HG03039 (cell line): ENCODE measurements at regions not wholly inside any gene's neighbourhood (a gene's known extent, or its start where the extent isn't known, plus 50 kb on each side); places are given as distances from the start of the nearest gene placed in this dataset.
A peak's percentile ranks its signal among the peaks of the same experiment; 100 is the strongest.
"Not testable (repeated sequence)": the region's sequence is repeated elsewhere in the genome, so short reads cannot be mapped to it uniquely, and the experiment has no call there.

ENCODE experiments used
- ATAC-seq: cut with Tn5 transposase; IDR thresholded peaks from one replicate; pipeline ENCODE4 v1.9.1; 2021; ENCODE audit warnings: mild to moderate bottlenecking, moderate library complexity; ENCODE audit not compliant: unreplicated experiment

DNA sequence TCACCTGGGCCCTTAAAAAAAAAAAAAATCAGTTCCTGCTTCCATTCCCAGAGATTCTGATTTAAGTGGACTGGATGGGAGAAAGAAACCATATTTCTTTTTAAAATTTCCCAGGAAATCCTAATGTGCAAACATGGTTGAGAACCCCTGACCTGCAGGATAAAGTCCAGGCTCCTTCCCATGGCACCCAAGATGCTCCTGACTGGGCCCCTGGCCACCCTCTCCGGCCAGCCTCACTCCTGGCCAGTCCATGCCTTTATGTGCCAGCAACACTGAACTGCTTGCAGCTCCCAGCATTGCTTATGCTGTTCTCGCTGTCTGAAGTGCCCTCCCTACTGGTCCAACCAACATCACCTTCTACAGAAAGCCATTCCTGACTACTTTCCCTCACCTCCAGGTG is 93.9 kb downstream of the TEX35 start:
- no peak for ATAC-seq

- peak; percentile 49 for ATAC-seq
Measured at GRCh38 chr1:178607718-178608408, 95.0 kb downstream of the TEX35 start.

DNA sequence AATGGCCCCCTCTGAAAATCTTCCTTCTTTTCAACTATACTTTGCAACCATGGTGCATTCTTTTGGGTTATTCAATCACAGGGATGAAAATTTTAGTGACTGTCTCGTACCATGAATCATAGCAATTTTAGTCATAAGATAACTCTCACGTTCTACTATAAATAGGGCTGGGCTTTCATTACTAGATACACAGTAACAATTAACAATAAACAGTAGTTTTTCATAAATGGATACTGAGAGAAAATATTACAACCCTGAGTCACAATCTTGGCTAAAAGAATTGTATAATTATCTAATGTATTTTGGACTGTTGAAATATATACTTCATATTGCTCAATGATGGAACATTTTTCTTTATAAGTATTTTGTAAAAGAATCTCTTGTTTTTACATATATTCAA is 96.1 kb downstream of the TEX35 start:
- no peak for ATAC-seq

DNA sequence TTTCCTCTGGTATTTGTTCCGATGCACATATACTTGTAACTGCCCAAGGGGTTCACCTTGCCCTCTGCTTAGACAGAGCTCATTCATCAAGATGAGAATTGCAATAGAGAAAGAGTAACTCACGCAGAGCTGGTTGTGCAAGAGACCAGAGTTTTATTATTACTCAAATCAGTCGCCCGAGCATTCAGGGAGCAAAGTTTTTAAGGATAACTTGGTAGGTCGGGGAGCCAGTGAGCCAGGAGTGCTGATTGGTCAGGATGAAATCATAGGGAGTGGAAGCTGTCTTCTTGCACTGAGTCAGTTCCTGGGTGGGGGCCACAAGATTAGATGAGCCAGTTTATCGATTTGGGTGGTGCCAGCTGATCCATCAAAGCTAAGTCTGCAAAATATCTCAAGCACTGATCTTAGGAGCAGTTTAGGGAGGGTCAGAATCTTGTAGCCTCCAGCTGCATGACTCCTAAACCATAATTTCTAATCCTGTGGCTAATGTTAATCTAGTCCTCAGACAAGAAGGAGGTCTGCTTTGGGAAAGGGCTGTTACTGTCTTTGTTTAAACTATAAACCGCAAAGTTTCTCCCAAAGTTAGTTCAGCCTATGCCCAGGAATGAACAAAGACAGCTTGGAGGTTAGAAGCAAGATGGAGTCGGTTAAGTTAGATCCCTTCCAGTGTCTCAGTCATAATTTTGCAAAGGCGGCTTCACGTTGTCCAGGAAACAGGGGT is 97.9 kb downstream of the TEX35 start:
- not testable (repeated sequence) for ATAC-seq

GRCh38 chr1:178612261-178612660 is 99.4 kb downstream of the TEX35 start:
- ATAC-seq: no peak

DNA sequence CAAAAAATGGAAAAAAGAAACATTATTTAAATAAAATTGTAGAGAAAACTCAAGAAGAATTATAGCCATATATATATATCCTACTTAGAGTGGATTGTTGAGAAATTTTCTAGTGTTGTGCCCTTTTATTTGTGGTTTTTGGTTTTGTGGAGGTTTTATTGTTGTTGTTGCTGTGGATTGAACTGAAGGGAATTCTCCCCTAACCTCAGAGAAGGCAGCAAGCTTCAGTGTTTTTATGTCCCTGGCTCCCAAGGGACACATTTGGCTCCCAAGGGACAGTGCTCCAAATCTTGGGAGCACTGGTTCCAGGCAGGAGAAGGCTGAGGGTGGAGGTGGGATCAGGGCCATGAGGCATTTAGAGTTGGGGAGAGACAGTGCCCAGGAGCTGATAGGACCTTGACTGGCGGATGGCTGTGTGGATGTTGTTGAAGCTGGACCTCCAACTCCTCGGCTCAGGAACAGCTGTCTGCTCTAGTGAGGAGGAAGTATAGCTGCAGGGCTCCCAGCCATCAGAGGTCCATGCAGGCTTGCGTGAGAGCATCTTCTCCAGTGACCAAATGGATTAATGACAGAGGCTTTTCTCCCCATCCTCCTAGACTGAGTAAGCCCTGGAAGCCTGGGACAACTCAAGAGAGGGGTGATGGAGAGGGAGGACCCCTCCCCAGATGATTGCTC is 100.5 kb downstream of the TEX35 start:
- no peak for ATAC-seq

DNA sequence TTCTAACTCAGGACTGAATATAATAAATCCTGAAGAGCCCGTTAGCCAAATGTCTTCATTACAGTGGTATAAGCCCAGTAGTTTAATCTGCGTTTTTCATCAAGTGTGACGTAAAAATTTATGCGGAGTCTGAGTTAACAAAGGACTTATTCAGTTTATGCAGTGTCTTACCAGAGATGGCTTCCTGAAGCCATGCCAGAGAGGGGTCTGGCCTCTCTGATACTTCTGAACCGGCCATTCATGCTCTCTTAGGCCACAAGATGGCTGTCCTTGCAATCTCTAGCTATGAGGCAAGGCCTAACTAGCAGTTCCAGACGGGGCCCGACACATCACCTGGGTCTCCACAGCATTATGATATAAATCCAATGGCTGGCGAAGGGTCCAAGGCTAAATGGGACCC is 101.4 kb downstream of the TEX35 start:
- ATAC-seq: no peak

DNA sequence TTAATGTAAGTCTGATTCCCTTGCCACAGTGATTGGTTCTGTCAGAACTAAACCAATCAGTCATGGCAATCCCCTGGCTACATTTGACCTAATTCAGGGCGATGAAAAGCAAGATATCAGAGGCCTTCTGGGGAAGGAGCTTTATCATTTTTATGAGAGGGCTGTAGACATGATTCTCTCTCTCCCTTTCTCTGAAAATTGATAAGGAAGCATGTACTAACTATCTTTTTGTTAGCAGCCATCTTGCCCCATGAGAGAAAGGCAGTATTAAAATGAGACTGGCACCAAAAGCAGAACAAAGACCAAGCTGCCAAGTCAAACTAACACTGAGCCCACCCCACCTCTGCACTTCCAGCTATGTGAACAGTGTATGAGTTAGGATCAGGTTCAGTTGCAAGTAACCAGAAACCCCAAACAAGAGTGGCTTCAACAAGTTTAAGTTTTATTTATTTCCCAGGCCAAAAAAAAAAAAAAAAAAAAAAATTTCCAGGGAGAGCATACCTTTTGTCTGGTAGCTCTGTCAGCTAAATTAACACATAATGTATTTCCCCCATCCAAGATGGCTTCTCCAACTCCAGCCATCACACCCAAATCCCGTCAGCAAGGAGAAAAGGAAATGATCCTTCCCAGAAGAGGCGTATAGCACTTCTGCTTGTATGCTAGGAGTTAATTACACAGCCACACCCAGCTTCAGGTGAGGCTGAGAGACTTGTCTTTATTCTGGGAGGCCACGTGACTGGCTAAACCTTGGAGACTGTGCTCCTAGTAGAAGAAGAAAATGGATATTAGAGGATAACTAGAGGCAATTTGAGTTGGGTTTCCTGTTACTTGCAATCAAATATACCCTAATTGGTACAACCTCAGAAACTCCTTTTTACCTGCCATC is 105.8 kb upstream of the RALGPS2 start:
- ATAC-seq: no peak

GRCh38 chr1:178620584-178621475 is 104.2 kb upstream of the RALGPS2 start:
- ATAC-seq: no peak

DNA sequence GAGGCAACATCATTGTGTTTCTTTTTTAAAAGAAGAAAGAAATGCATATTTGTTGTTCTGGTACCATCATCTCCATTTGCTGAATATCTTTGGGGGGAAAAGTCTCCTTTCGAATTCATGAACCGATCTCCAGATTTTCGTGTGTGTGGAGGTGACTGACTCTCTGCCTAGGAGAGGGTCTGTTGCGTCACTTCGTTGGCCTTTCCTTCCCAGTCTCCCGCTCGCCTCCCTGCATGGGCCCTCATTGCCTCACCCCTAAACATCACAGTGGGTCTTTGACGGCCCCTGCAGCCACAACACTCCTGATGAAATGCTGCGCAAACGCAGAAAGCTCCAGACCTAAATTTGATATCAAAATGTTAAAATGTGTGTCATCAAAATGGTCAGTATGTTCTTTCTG is 103.2 kb upstream of the RALGPS2 start:
- ATAC-seq: no peak

DNA sequence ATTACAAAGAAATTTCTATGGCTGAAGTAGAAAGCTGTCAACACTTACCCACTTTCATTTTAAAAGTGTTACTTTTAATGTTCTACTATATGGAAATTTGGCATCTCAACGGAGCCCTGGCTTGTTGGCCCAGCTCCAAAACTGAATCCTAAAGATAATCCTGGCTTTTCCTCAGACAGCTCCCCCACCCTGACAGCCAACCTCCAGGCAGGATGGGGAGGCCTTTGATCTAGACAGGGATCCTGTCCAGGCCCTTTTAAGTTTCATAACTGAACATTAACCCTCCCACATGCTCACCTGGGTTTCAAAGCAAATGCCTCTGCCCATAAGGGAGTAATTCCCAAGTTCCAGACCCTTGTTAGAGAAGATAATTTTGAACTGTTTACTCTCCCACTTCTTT is 99.3 kb upstream of the RALGPS2 start:
- ATAC-seq: no peak

DNA sequence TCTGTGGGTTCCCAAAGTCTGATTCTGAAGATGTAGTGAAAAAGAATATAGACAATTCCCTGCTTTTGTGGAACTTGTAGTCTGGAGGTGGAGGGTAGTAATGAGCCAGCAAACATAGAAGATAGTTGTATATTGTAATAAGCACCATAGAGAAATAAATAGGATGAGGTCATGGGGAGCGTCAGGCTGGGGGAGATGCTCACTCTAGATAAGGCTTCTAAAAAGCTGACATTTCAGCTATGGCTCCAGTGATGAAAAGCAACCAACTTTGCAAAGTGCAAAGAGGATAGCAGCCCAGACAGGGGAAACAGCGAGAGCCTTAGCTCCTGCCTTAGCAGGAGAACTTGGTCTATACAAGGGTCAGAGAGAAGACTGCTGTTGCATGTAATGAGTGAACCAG is 98.0 kb upstream of the RALGPS2 start:
- no peak for ATAC-seq

GRCh38 chr1:178628637-178629251 is 96.3 kb upstream of the RALGPS2 start:
- ATAC-seq: no peak

DNA sequence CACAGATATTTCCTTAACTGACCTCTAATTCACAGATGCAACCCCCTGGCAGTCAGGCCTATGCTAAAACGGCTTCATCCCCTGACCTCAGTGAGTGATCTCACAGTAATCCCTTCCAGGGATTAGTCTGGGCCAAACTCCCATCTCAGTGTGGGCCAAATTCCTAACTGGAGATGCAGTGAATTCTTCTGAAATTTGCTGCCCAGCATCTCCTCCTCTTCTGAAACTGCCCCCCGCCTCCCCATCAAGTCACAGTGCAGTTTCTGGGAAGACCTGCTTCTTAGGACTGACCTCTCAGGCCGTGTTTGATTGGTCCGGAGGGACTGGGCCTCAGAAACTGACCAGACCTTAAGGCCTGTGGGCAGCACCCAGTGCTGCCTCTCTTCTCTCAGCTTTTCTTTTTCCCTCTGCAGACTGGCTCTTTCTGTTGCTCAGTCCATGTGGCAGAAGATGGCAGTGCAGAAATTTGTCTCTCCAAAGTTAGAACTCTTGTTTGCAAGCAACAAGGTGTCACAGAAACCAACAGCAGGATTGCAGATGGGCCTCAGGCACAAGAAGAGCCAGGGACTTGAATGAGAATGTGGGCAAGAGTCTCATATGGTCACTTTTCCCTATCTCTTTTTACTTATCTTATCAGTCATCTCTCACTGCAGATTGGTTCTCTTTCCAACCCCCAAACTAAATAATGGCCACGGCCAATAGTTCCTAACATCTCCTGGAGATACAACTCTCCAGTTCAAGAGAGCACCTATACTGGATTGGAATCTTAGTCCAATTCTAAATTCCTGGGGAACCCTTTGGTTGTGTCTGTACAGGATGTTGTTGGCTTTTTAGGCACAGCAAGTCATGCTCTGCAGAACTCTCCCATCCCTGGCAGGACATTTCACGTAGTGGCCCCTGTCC is 95.5 kb upstream of the RALGPS2 start:
- no peak for ATAC-seq

GRCh38 chr1:178630417-178630816 is 94.6 kb upstream of the RALGPS2 start:
- no peak for ATAC-seq

DNA sequence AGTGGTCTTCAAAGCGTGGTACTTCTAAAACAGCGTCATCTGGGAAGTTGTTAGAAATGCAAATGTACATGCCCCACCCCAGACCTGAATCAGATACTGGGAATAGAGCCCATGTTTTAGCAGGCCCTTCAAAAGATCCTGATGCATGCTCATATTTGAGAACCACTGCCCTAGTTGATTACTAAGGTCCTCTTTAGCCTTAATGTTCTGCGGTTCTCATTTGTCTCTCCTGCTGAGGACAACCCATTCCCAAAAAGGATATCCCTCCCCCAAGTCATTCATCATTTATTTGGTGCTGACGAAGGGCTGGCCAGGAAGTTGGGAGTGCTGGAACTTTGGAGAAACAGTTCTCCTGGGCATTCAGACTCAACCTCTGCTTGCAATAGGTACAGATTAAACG is 92.4 kb upstream of the RALGPS2 start:
- ATAC-seq: no peak

- ATAC-seq: no peak
Measured at GRCh38 chr1:178633056-178633455, 92.0 kb upstream of the RALGPS2 start.

GRCh38 chr1:178634445-178634844 is 90.6 kb upstream of the RALGPS2 start:
- no peak for ATAC-seq

DNA sequence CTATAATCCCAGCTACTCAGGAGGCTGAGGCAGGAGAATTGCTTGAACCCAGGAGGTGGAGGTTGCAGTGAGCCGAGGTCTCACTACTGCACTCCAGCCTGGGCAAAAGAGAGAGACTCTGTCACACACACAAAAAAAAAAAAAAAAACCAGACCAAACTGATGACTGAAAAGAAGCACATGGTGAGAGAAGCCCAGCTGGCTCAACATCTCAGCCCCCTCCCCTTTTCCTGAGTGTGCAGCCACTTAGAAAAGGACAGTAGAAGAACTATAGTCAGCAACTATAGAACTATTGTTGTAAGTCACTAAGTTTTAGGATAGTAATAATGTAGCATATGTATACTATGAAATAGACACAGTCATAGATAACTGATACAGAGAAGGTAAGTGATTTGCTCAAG is 87.2 kb upstream of the RALGPS2 start:
- ATAC-seq: no peak
